H1 (cell line): ENCODE measurements at regions not wholly inside any gene's neighbourhood (a gene's known extent, or its start where the extent isn't known, plus 50 kb on each side); places are given as distances from the start of the nearest gene placed in this dataset.

Experiments
- CBX5 ChIP-seq: fragments of 300-800, 300-1000 bp; sonication (generic); IDR thresholded peaks from 2 replicates; pipeline ENCODE4 v1.7.1; 2016; ENCODE audit warnings: antibody characterized with exemption, low read length, low read depth
- CHD2 ChIP-seq: IDR thresholded peaks from 2 replicates; pipeline ENCODE4 v1.6.1; 2012; ENCODE audit warnings: low read length, improper control_type of control experiment
- SUZ12 ChIP-seq: fragments of 200-600 bp; sonication (generic); IDR thresholded peaks from 2 replicates; pipeline ENCODE4 v1.6.1; 2012; ENCODE audit warnings: mild to moderate bottlenecking, inconsistent platforms, low read length, moderate library complexity, mixed read lengths

DNA sequence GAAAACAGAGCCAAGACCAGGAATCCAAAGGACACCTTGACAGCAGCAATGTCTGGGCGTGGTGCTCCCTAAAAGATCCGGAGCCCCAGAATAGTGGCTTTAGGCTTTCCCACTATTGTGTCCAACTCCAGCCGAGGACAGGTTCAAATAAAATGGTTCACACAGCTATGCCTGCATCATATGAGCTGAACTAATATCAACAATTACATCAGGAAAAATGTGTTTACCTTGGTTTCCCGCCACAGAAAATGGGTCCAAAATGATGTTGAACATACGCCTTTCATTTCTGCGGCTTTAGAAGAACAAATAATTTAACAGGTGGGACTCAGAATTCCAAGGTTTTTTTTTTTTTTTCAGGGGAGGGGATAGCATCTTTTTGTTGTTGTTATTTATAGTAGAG is 93.6 kb downstream of the OSR1 start (continued):
- TF ChIP-seq CBX5, result no peak
- no peak for TF ChIP-seq CHD2
- no peak for TF ChIP-seq SUZ12
